K562 (cell line): ENCODE measurements at regions not wholly inside any gene's neighbourhood (a gene's known extent, or its start where the extent isn't known, plus 50 kb on each side); places are given as distances from the start of the nearest gene placed in this dataset.

Experiments used
- EHMT2 ChIP-seq: fragments of 450-650 bp; IDR thresholded peaks from 2 replicates; pipeline ENCODE4 v1.6.1; 2018; ENCODE audit warnings: antibody characterized with exemption
- GABPB1 ChIP-seq: sonication (generic); formaldehyde crosslinking; IDR thresholded peaks from 2 replicates; pipeline ENCODE4 v1.8.0; 2022; ENCODE audit warnings: mild to moderate bottlenecking, missing genetic modification reagents
- ZNF318 ChIP-seq, 2 experiments: fragments of 450-650 bp; IDR thresholded peaks; 2 replicates each; pipeline ENCODE4 v1.6.1; 2016; ENCODE audit warnings: mild to moderate bottlenecking in 2 of 2, borderline replicate concordance in 1 of 2, low read depth in 1 of 2, moderate library complexity in 1 of 2
- ZZZ3 ChIP-seq: fragments of 450-650 bp; IDR thresholded peaks from 2 replicates; pipeline ENCODE4 v1.6.1; 2016; ENCODE audit warnings: antibody characterized with exemption, mild to moderate bottlenecking, moderate library complexity
- TF ChIP-seq, protein P1 (sequence below): fragments of 450-650 bp; IDR thresholded peaks from 2 replicates; pipeline ENCODE4 v1.6.1; 2016; ENCODE audit warnings: mild to moderate bottlenecking

- TF ChIP-seq ZNF318 (IDR thresholded peaks at IDR 0.05; ENCODE audit: borderline replicate concordance in 1 of 2, low read depth in 1 of 2) (no peak), ZZZ3 (no peak), GABPB1 (CRISPR knock-in tag) (no peak), EHMT2 (no peak)
- TF ChIP-seq, protein P1, sequence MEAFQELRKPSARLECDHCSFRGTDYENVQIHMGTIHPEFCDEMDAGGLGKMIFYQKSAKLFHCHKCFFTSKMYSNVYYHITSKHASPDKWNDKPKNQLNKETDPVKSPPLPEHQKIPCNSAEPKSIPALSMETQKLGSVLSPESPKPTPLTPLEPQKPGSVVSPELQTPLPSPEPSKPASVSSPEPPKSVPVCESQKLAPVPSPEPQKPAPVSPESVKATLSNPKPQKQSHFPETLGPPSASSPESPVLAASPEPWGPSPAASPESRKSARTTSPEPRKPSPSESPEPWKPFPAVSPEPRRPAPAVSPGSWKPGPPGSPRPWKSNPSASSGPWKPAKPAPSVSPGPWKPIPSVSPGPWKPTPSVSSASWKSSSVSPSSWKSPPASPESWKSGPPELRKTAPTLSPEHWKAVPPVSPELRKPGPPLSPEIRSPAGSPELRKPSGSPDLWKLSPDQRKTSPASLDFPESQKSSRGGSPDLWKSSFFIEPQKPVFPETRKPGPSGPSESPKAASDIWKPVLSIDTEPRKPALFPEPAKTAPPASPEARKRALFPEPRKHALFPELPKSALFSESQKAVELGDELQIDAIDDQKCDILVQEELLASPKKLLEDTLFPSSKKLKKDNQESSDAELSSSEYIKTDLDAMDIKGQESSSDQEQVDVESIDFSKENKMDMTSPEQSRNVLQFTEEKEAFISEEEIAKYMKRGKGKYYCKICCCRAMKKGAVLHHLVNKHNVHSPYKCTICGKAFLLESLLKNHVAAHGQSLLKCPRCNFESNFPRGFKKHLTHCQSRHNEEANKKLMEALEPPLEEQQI = no peak
Observed at GRCh38 chr2:176399074-176399598, 129.9 kb downstream of the MTX2 start (continued).
